ENCODE measurements at regions not wholly inside any gene's neighbourhood (a gene's known extent, or its start where the extent isn't known, plus 50 kb on each side); places are given as distances from the start of the nearest gene placed in this dataset.

- TF ChIP-seq, protein P1, sequence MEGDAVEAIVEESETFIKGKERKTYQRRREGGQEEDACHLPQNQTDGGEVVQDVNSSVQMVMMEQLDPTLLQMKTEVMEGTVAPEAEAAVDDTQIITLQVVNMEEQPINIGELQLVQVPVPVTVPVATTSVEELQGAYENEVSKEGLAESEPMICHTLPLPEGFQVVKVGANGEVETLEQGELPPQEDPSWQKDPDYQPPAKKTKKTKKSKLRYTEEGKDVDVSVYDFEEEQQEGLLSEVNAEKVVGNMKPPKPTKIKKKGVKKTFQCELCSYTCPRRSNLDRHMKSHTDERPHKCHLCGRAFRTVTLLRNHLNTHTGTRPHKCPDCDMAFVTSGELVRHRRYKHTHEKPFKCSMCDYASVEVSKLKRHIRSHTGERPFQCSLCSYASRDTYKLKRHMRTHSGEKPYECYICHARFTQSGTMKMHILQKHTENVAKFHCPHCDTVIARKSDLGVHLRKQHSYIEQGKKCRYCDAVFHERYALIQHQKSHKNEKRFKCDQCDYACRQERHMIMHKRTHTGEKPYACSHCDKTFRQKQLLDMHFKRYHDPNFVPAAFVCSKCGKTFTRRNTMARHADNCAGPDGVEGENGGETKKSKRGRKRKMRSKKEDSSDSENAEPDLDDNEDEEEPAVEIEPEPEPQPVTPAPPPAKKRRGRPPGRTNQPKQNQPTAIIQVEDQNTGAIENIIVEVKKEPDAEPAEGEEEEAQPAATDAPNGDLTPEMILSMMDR (IDR thresholded peaks at IDR 0.05; ENCODE audit: low read depth, low read length, missing input control), result no peak
- TF ChIP-seq HNF4G (IDR thresholded peaks at IDR 0.05) (no peak), GABPA (IDR thresholded peaks at IDR 0.05 in 1 of 2, conservative IDR thresholded peaks at IDR 0.05 in 1 of 2) (no peak), JUND (IDR thresholded peaks at IDR 0.05) (no peak), HNF4A (conservative IDR thresholded peaks at IDR 0.05) (no peak), FOXA1 (IDR thresholded peaks at IDR 0.05) (no peak), NR2F2 (IDR thresholded peaks at IDR 0.05) (no peak), MAX (IDR thresholded peaks at IDR 0.05) (no peak), EGR1 (IDR thresholded peaks at IDR 0.05; ENCODE audit: low read depth in 2 of 2) (no peak)
These were observed 92.8 kb downstream of the SEC16B start (continued) for GRCh38 chr1:177877086-177877485.

DNA sequence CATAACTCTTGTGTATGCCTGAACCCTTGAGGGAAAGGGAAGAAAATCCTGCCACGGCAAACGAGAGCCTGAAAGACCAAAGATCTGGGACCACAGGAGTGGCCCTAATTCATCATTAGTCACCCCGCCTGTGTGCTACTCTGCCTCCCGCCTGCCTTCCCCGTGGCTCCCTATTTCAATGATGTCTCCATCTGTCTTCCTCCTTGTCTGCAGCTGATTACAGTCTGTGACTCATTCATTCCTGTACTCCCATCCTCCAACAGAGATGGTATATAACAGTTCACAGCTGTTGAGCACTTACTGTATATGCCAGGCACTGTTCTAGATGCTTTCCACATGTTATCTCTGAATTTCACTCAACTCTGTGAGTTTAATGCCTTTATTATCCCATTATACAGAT lies 96.6 kb downstream of the SEC16B start:
- Histone ChIP-seq H3K4me3 (ENCODE audit: low read depth in 1 of 3, low read length in 3 of 3) (no peak overlapping the region), H3K9me3 (ENCODE audit: control insufficient read depth in 4 of 4, low read length in 3 of 4) (no peaks in the 10 kb centered on the region), H3K36me3 (ENCODE audit: control insufficient read depth in 4 of 4, insufficient read depth in 3 of 4, low read depth in 1 of 4, low read length in 3 of 4) (no peaks in the 10 kb centered on the region), H3K9ac (ENCODE audit: low read depth in 1 of 2, low read length in 2 of 2) (no peak overlapping the region), H3K27ac (ENCODE audit: low read depth in 1 of 2, low read length in 2 of 2) (no peak overlapping the region), H3K27me3 (ENCODE audit: control insufficient read depth in 4 of 4, insufficient read depth in 4 of 4, low read length in 3 of 4) (no peaks in the 10 kb centered on the region), H3K4me1 (ENCODE audit: control insufficient read depth in 4 of 4, insufficient read depth in 4 of 4, low read length in 3 of 4) (peaks cover 2 to 11% (median 7%) of the 10 kb centered on the region in 4 donors)
- TF ChIP-seq, protein P2, sequence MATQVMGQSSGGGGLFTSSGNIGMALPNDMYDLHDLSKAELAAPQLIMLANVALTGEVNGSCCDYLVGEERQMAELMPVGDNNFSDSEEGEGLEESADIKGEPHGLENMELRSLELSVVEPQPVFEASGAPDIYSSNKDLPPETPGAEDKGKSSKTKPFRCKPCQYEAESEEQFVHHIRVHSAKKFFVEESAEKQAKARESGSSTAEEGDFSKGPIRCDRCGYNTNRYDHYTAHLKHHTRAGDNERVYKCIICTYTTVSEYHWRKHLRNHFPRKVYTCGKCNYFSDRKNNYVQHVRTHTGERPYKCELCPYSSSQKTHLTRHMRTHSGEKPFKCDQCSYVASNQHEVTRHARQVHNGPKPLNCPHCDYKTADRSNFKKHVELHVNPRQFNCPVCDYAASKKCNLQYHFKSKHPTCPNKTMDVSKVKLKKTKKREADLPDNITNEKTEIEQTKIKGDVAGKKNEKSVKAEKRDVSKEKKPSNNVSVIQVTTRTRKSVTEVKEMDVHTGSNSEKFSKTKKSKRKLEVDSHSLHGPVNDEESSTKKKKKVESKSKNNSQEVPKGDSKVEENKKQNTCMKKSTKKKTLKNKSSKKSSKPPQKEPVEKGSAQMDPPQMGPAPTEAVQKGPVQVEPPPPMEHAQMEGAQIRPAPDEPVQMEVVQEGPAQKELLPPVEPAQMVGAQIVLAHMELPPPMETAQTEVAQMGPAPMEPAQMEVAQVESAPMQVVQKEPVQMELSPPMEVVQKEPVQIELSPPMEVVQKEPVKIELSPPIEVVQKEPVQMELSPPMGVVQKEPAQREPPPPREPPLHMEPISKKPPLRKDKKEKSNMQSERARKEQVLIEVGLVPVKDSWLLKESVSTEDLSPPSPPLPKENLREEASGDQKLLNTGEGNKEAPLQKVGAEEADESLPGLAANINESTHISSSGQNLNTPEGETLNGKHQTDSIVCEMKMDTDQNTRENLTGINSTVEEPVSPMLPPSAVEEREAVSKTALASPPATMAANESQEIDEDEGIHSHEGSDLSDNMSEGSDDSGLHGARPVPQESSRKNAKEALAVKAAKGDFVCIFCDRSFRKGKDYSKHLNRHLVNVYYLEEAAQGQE (IDR thresholded peaks at IDR 0.05), result no peak
- no peak for TF ChIP-seq ATF3 (IDR thresholded peaks at IDR 0.05)
- TF ChIP-seq HNF4G (IDR thresholded peaks at IDR 0.05), result no peak
- no peak for TF ChIP-seq HNF4A (conservative IDR thresholded peaks at IDR 0.05)
- no peak for TF ChIP-seq NR2F2 (IDR thresholded peaks at IDR 0.05)
- TF ChIP-seq MAX (IDR thresholded peaks at IDR 0.05), result no peak
- no peak for TF ChIP-seq SP1 (IDR thresholded peaks at IDR 0.05)
- TF ChIP-seq YY1 (IDR thresholded peaks at IDR 0.05), result no peak
- no peak for TF ChIP-seq FOXA1 (IDR thresholded peaks at IDR 0.05)
- TF ChIP-seq, protein P1 (IDR thresholded peaks at IDR 0.05; ENCODE audit: low read depth, low read length, missing input control), result no peak
- no peak for TF ChIP-seq EGR1 (IDR thresholded peaks at IDR 0.05; ENCODE audit: low read depth in 2 of 2)
- no peak for TF ChIP-seq GABPA (IDR thresholded peaks at IDR 0.05 in 1 of 2, conservative IDR thresholded peaks at IDR 0.05 in 1 of 2)
- 32% methylated on average over 5 of the region's 5 CpGs for WGBS
- DNase-seq (ENCODE audit: low spot score), result no peak
